ENCODE measurements at regions not wholly inside any gene's neighbourhood (a gene's known extent, or its start where the extent isn't known, plus 50 kb on each side); places are given as distances from the start of the nearest gene placed in this dataset.

- TF ChIP-seq CTCF (IDR thresholded peaks at IDR 0.05; ENCODE audit: borderline replicate concordance): no peak
- H3K9me3 ChIP-seq (replicated peaks): peaks cover 30% of the 10 kb centered on the region
- no peaks in the 10 kb centered on the region for H3K27me3 ChIP-seq (ENCODE audit: low read depth)
- no peak overlapping the region for H3K4me3 ChIP-seq
- H3K4me1 ChIP-seq: no peaks in the 10 kb centered on the region
- DNase-seq: no peak
- intact Hi-C loops (cut with micrococcal nuclease): no loop called here
- no peak overlapping the region for H3K27ac ChIP-seq (replicated peaks)
- no peaks in the 10 kb centered on the region for H3K36me3 ChIP-seq
Measured at GRCh38 chr3:118075873-118076272, 958.8 kb downstream of the IGSF11 start.

GRCh38 chr3:118077332-118077731 lies 957.3 kb downstream of the IGSF11 start:
- no peaks in the 10 kb centered on the region for H3K4me1 ChIP-seq
- no peak for TF ChIP-seq CTCF (IDR thresholded peaks at IDR 0.05; ENCODE audit: borderline replicate concordance)
- H3K27ac ChIP-seq (replicated peaks): no peak overlapping the region
- intact Hi-C loops (cut with micrococcal nuclease): no loop called here
- no peaks in the 10 kb centered on the region for H3K36me3 ChIP-seq
- H3K9me3 ChIP-seq (replicated peaks): peaks cover 22% of the 10 kb centered on the region
- no peak overlapping the region for H3K4me3 ChIP-seq
- H3K27me3 ChIP-seq (ENCODE audit: low read depth): no peaks in the 10 kb centered on the region
- no peak for DNase-seq

- DNase-seq: no peak
- Histone ChIP-seq H3K27ac (replicated peaks) (no peak overlapping the region), H3K36me3 (no peaks in the 10 kb centered on the region), H3K9me3 (replicated peaks) (no peaks in the 10 kb centered on the region), H3K4me1 (no peaks in the 10 kb centered on the region), H3K27me3 (ENCODE audit: low read depth) (no peaks in the 10 kb centered on the region), H3K4me3 (no peak overlapping the region)
- intact Hi-C loops (cut with micrococcal nuclease): no loop called here
- no peak for TF ChIP-seq CTCF (IDR thresholded peaks at IDR 0.05; ENCODE audit: borderline replicate concordance)
Measured at GRCh38 chr3:118080889-118081288, 953.8 kb downstream of the IGSF11 start.

GRCh38 chr3:118088696-118089095 lies 946.0 kb downstream of the IGSF11 start:
- Histone ChIP-seq H3K4me3 (no peak overlapping the region), H3K27me3 (ENCODE audit: low read depth) (no peaks in the 10 kb centered on the region), H3K27ac (replicated peaks) (no peak overlapping the region), H3K4me1 (no peaks in the 10 kb centered on the region), H3K36me3 (no peaks in the 10 kb centered on the region), H3K9me3 (replicated peaks) (peaks cover 22% of the 10 kb centered on the region)
- DNase-seq: no peak
- intact Hi-C loops (cut with micrococcal nuclease): no loop called here
- TF ChIP-seq CTCF (IDR thresholded peaks at IDR 0.05; ENCODE audit: borderline replicate concordance): no peak

- TF ChIP-seq CTCF (IDR thresholded peaks at IDR 0.05; ENCODE audit: borderline replicate concordance): no peak
- Histone ChIP-seq H3K27me3 (ENCODE audit: low read depth) (no peaks in the 10 kb centered on the region), H3K9me3 (replicated peaks) (peaks cover 24% of the 10 kb centered on the region), H3K36me3 (no peaks in the 10 kb centered on the region), H3K4me1 (no peaks in the 10 kb centered on the region), H3K27ac (replicated peaks) (no peak overlapping the region), H3K4me3 (no peak overlapping the region)
- intact Hi-C loops (cut with micrococcal nuclease): no loop called here
- DNase-seq: no peak
Measured at GRCh38 chr3:118089563-118089962, 945.1 kb downstream of the IGSF11 start.

- peaks cover 10% of the 10 kb centered on the region for H3K4me1 ChIP-seq
- no peak overlapping the region for H3K27ac ChIP-seq (replicated peaks)
- H3K36me3 ChIP-seq: no peaks in the 10 kb centered on the region
- no peak for DNase-seq
- TF ChIP-seq CTCF (IDR thresholded peaks at IDR 0.05; ENCODE audit: borderline replicate concordance): no peak
- H3K9me3 ChIP-seq (replicated peaks): peaks cover 24% of the 10 kb centered on the region
- intact Hi-C loops (cut with micrococcal nuclease): no loop called here
- H3K27me3 ChIP-seq (ENCODE audit: low read depth): no peaks in the 10 kb centered on the region
- H3K4me3 ChIP-seq: no peak overlapping the region
Measured at GRCh38 chr3:118097226-118097625, 937.4 kb downstream of the IGSF11 start.
